Activated naive CD4-positive, alpha-beta T cell treated with anti-CD3 and anti-CD28 coated beads, Interleukin-2, amount 50 U/mL, for 72 hours (primary cell): ENCODE measurements at regions not wholly inside any gene's neighbourhood (a gene's known extent, or its start where the extent isn't known, plus 50 kb on each side); places are given as distances from the start of the nearest gene placed in this dataset.
A peak's percentile ranks its signal among the peaks of the same experiment; 100 is the strongest.

Experiments
- ATAC-seq, 2 donors: fragments of 150-1000 bp; cut with Tn5 transposase; 2 replicates each; pipeline ENCODE4 v1.10.0; 2021; ENCODE audit warnings: mild to moderate bottlenecking in 2 of 2, moderate library complexity in 2 of 2
- DNase-seq, 2 donors: peaks; one replicate each; pipeline ENCODE4 v3.0.0; 2021 to 2022; ENCODE audit warnings: low spot score in 2 of 2
- H3K27ac Mint-ChIP-seq, 2 donors: one replicate each; pipeline ENCODE4 v1.8.0; 2022; ENCODE audit warnings: mild to moderate bottlenecking in 2 of 2, mixed read lengths in 2 of 2
- H3K36me3 Mint-ChIP-seq, 2 donors: one replicate each; pipeline ENCODE4 v1.8.0; 2022; ENCODE audit warnings: mixed read lengths in 2 of 2
- H3K9me3 Mint-ChIP-seq, 2 donors: one replicate each; pipeline ENCODE4 v1.8.0; 2022; ENCODE audit warnings: mixed read lengths in 2 of 2

- ATAC-seq = no peak
- H3K9me3 Mint-ChIP-seq = no peaks in the 10 kb centered on the region
- H3K27ac Mint-ChIP-seq = no peak overlapping the region
- DNase-seq = no peak
- no peaks in the 10 kb centered on the region for H3K36me3 Mint-ChIP-seq
These were observed 101.7 kb upstream of the PITX1 start for GRCh38 chr5:135135530-135136226.

DNA sequence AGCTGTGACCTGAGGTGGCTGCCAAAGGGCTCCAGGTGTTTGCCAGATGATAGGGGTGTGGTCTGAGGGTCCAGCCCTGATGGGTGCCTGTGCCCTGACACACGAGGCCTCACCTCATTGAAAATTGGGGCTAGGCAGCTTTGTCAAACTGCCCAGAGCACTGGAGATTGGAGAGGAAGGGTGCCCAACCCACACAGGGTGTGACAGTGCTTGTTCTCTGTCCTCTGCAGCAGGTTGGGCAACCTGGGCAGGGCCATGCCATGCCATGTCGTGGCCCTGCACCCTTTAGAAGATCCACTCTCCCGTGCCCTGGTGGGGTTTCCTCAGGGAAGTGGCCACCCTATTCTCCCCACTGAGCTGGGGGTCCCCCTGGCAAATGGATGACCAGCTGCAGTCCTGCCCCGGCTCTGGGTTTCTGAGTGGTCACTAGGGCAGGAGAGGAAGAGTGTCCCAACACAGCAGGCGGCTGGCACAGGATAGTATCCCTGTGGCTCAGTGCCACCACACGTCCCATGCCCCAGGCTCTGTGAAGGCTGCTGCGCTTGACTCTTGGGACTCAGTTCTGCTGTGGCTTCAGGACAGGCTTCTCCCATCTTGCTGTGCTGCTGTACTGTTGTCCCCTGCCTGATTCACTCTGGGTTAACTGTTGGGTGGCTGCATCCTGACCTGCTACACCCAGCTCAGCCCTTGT lies 100.8 kb upstream of the PITX1 start:
- DNase-seq = no peak
- Mint-ChIP-seq H3K9me3 (no peaks in the 10 kb centered on the region), H3K27ac (no peak overlapping the region), H3K36me3 (no peaks in the 10 kb centered on the region)
- ATAC-seq = no peak

DNA sequence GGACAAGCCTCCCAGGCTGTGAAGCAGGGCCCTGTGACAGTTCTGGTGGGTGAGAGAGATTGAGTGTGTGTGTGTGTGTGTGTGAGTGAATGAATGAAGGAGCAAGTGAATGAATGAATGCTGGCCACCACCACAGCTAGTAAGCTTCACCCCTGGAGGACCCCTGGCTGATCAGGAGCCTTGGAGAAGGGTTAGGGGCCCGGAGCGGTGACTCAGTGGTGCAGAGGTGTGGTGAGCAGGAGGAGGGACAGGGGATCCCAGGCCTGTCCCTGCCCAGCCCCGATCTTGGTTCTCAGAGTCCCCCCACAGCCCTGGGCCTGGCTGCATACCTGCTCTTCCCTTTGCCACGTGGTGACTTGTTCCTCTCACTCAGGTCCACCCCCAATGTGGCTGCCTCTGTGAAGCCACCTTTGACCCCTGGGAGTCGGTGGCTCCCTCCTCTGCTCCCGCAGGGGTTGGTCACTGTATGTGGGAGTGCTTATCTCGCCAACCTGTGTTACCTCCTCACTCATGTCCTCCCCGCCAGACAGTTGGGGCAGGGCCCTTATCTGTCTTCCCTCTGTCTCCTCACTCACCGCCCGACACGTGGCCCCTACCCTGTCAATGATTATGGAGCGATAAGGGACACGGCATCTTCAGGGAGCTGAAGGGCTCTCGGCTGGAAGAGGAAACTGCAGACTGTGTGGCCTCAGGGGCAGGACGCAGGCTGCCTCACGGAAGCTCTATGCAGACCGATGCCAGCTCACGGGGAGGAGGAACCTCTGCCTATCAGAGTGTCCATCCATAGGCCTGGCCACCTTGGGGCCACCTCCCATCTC lies 99.9 kb upstream of the PITX1 start:
- H3K27ac Mint-ChIP-seq = no peak overlapping the region
- no peaks in the 10 kb centered on the region for H3K36me3 Mint-ChIP-seq
- no peaks in the 10 kb centered on the region for H3K9me3 Mint-ChIP-seq
- DNase-seq = no peak
- no peak for ATAC-seq

- no peak for DNase-seq
- Mint-ChIP-seq H3K9me3 (no peaks in the 10 kb centered on the region), H3K36me3 (no peaks in the 10 kb centered on the region), H3K27ac (no peak overlapping the region)
- ATAC-seq = no peak
These were observed 99.2 kb upstream of the PITX1 start for GRCh38 chr5:135133181-135133580.

GRCh38 chr5:135131801-135132680 lies 98.0 kb upstream of the PITX1 start:
- H3K36me3 Mint-ChIP-seq = no peaks in the 10 kb centered on the region
- DNase-seq (no peak), ATAC-seq (no peak)
- H3K9me3 Mint-ChIP-seq = no peaks in the 10 kb centered on the region
- H3K27ac Mint-ChIP-seq = no peak overlapping the region

DNA sequence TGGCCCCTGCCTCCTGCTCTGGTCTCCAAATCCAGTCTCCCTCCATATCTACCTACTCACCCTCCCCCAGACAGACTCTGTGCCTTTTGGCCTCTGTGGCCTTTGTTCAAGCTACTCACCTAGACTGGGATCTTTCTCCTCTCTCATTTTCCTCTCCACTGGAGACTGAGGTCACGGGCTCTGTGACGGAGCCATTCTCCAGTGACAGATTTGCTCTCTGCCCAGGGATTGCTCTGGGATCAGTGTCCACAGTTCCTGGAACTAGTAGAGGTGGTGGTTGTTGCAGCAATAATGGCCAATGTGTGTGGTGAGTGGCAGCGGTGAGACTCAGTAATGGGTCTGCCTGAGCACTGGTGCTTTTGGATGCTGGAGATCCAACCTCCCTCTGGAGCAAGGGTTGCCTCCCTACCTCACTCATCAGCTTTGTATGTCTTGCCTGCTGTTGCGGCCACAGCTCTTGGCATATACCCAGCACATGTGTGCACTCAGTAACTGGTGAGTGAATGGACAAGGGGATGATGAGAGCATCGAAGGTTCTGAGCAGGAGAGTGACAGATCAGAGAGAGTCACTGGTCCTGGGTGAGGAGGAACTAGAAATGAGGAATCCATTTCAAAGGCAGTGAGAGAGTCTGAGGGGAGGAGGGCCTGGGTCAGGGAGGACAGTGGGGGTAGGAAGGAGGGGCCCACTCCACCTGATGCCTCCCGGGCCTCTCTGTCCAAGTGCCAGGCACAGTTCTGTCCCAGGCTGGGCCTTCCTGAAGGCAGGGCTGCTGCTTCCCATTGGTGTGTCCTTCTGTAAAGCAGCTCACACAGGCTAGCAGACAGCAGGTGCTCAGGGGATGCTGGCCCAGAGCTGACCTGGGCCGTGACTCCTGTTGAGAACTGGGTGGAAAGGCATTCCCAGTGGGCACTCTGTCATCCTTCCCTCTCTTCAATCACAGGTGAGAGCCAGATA lies 96.5 kb upstream of the PITX1 start:
- DNase-seq (no peak), ATAC-seq (no peak)
- H3K27ac Mint-ChIP-seq = no peak overlapping the region
- H3K9me3 Mint-ChIP-seq = no peaks in the 10 kb centered on the region
- H3K36me3 Mint-ChIP-seq = no peaks in the 10 kb centered on the region

DNA sequence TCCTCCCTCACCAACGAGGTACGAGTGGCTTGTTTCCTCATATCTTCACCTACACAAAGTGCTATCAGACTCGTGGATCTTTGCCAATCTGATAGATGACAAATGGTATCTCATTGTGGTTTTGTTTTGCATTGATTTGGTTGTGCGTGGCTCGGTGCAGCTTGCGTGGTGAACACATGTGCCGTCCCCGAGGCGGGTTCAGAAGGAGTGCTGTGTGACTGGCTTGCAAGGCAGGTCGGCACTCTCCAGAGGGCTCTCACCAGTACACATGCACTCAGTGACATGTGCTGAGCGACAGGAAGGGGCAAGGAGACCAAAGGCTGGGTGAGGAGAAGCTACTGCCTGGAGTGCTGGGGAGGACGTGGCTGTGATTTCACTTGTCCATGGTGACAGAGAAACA lies 95.3 kb upstream of the PITX1 start:
- no peaks in the 10 kb centered on the region for H3K9me3 Mint-ChIP-seq
- DNase-seq = no peak
- H3K36me3 Mint-ChIP-seq = no peaks in the 10 kb centered on the region
- peak; percentile 32 to 52 for ATAC-seq
- H3K27ac Mint-ChIP-seq = no peak overlapping the region

- DNase-seq (no peak), ATAC-seq (no peak)
- H3K27ac Mint-ChIP-seq = no peak overlapping the region
- no peaks in the 10 kb centered on the region for H3K9me3 Mint-ChIP-seq
- H3K36me3 Mint-ChIP-seq = no peaks in the 10 kb centered on the region
These were observed 94.3 kb upstream of the PITX1 start for GRCh38 chr5:135128361-135128760.

GRCh38 chr5:135127439-135128240 lies 93.6 kb upstream of the PITX1 start:
- Mint-ChIP-seq H3K27ac (no peak overlapping the region), H3K36me3 (no peaks in the 10 kb centered on the region), H3K9me3 (no peaks in the 10 kb centered on the region)
- DNase-seq (no peak), ATAC-seq (no peak)

GRCh38 chr5:135126688-135127438 lies 92.8 kb upstream of the PITX1 start:
- no peaks in the 10 kb centered on the region for H3K36me3 Mint-ChIP-seq
- no peak for ATAC-seq
- H3K27ac Mint-ChIP-seq = no peak overlapping the region
- no peaks in the 10 kb centered on the region for H3K9me3 Mint-ChIP-seq
- no peak for DNase-seq

- ATAC-seq (no peak), DNase-seq (no peak)
- Mint-ChIP-seq H3K9me3 (no peaks in the 10 kb centered on the region), H3K27ac (no peak overlapping the region), H3K36me3 (no peaks in the 10 kb centered on the region)
These were observed 90.7 kb upstream of the PITX1 start for GRCh38 chr5:135124724-135125123.

DNA sequence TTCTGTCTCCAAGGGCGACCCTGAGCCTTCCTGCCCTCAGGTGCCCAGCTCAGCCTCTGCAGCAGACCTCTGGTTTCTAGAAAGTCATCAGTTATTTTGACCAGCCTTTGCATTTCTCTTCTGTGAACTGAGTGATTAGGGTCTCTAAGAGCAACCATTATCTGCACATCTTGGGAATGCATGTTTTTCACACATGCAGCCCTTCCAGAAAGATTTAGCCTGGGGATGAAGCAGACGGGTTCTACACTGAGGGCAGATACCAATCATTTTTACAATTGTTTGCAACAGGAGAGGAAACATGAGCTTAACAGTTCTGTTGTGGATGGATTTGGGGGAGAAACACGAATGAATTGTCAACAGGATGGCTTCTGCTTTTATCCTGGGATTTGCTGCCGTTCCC lies 90.1 kb upstream of the PITX1 start:
- no peak overlapping the region for H3K27ac Mint-ChIP-seq
- ATAC-seq (no peak), DNase-seq (no peak)
- no peaks in the 10 kb centered on the region for H3K9me3 Mint-ChIP-seq
- no peaks in the 10 kb centered on the region for H3K36me3 Mint-ChIP-seq

- ATAC-seq (no peak), DNase-seq (no peak)
- no peaks in the 10 kb centered on the region for H3K9me3 Mint-ChIP-seq
- no peak overlapping the region for H3K27ac Mint-ChIP-seq
- H3K36me3 Mint-ChIP-seq = no peaks in the 10 kb centered on the region
These were observed 88.8 kb upstream of the PITX1 start for GRCh38 chr5:135122797-135123196.

- no peaks in the 10 kb centered on the region for H3K36me3 Mint-ChIP-seq
- DNase-seq = no peak
- H3K27ac Mint-ChIP-seq = no peak overlapping the region
- no peaks in the 10 kb centered on the region for H3K9me3 Mint-ChIP-seq
- ATAC-seq = no peak
These were observed 86.9 kb upstream of the PITX1 start for GRCh38 chr5:135120951-135121350.
